Mucosa of descending colon (tissue), 3 donors: ENCODE measurements at regions not wholly inside any gene's neighbourhood (a gene's known extent, or its start where the extent isn't known, plus 50 kb on each side); places are given as distances from the start of the nearest gene placed in this dataset.

Source experiments
- ATAC-seq: fragments of 200-7000 bp; cut with Tn5 transposase; one replicate; pipeline ENCODE4 v1.9.1; 2020; ENCODE audit warnings: mild to moderate bottlenecking, moderate library complexity
- DNase-seq, 3 donors: peaks; one replicate each; pipeline ENCODE4 v3.0.0-alpha.2; 2020
- H3K36me3 ChIP-seq: fragments of 200-600 bp; one replicate; pipeline ENCODE4 v1.8.0; 2021; ENCODE audit warnings: low read depth, mild to moderate bottlenecking
- H3K4me1 ChIP-seq: fragments of 200-600 bp; one replicate; pipeline ENCODE4 v1.8.0; 2021; ENCODE audit warnings: low read depth, mild to moderate bottlenecking
- H3K4me3 ChIP-seq: fragments of 200-600 bp; one replicate; pipeline ENCODE4 v1.8.0; 2021; ENCODE audit warnings: mild to moderate bottlenecking
- H3K9me3 ChIP-seq: fragments of 200-600 bp; one replicate; pipeline ENCODE4 v1.8.0; 2021; ENCODE audit warnings: mild to moderate bottlenecking
- CTCF ChIP-seq: fragments of 200-600 bp; IDR thresholded peaks from one replicate; pipeline ENCODE4 v1.8.0; 2022; ENCODE audit warnings: antibody characterized with exemption, mild to moderate bottlenecking
- intact Hi-C, 2 donors: fragments of 100-400 bp; cut with DNase I in 1 of 2; cut with micrococcal nuclease in 1 of 2; formaldehyde crosslinking; loops; one replicate each; pipeline versions ENCODE4 v1.11.0 to v1.11.1; 2022; cut with DNase I, micrococcal nuclease
- donor health status: DM: no; HTN: no; CAD: no; lungs with moderate emphysema.
- donor health status: DM: no; HTN: no; CAD: no.
- donor health status: DM: no; HTN: yes; CAD: no.

- Histone ChIP-seq H3K9me3 (no peaks in the 10 kb centered on the region), H3K36me3 (no peaks in the 10 kb centered on the region), H3K4me3 (no peak overlapping the region), H3K4me1 (no peaks in the 10 kb centered on the region)
- intact Hi-C loops = no loop called here
- ATAC-seq (no peak), DNase-seq (no peak)
- no peak for TF ChIP-seq CTCF
Measured at GRCh38 chr3:177674186-177674585, 476.9 kb upstream of the TBL1XR1 start.

GRCh38 chr3:177676148-177676547 is 478.9 kb upstream of the TBL1XR1 start:
- no peaks in the 10 kb centered on the region for H3K9me3 ChIP-seq
- no peaks in the 10 kb centered on the region for H3K4me1 ChIP-seq
- H3K36me3 ChIP-seq = no peaks in the 10 kb centered on the region
- ATAC-seq (no peak), DNase-seq (no peak)
- intact Hi-C loops = no loop called here
- TF ChIP-seq CTCF = no peak
- no peak overlapping the region for H3K4me3 ChIP-seq

- ATAC-seq (peak; percentile 90), DNase-seq (peak in 1 of 3 donors; percentile 30)
- Histone ChIP-seq H3K4me3 (no peak overlapping the region), H3K36me3 (no peaks in the 10 kb centered on the region), H3K9me3 (no peaks in the 10 kb centered on the region), H3K4me1 (no peaks in the 10 kb centered on the region)
- no peak for TF ChIP-seq CTCF
- intact Hi-C loops = no loop called here
Measured at GRCh38 chr3:177676947-177677587, 479.8 kb upstream of the TBL1XR1 start.

GRCh38 chr3:177679568-177680471 is 482.5 kb upstream of the TBL1XR1 start:
- no peaks in the 10 kb centered on the region for H3K4me1 ChIP-seq
- no peaks in the 10 kb centered on the region for H3K36me3 ChIP-seq
- ATAC-seq (peak; percentile 52), DNase-seq (no peak)
- intact Hi-C loops = no loop called here
- no peaks in the 10 kb centered on the region for H3K9me3 ChIP-seq
- no peak for TF ChIP-seq CTCF
- no peak overlapping the region for H3K4me3 ChIP-seq

GRCh38 chr3:177680472-177680821 is 483.2 kb upstream of the TBL1XR1 start:
- Histone ChIP-seq H3K4me3 (no peak overlapping the region), H3K9me3 (no peaks in the 10 kb centered on the region), H3K4me1 (no peaks in the 10 kb centered on the region), H3K36me3 (no peaks in the 10 kb centered on the region)
- DNase-seq (no peak), ATAC-seq (no peak)
- intact Hi-C loops = no loop called here
- no peak for TF ChIP-seq CTCF
